ENCODE measurements at regions not wholly inside any gene's neighbourhood (a gene's known extent, or its start where the extent isn't known, plus 50 kb on each side); places are given as distances from the start of the nearest gene placed in this dataset.
"Not testable (repeated sequence)": the region's sequence is repeated elsewhere in the genome, so short reads cannot be mapped to it uniquely, and the experiment has no call there.

- intact Hi-C loops (cut with DNase I) = no loop called here
- Histone ChIP-seq H3K27ac (replicated peaks in 1 of 4) (no peak overlapping the region), H3K4me3 (no peak overlapping the region), H3K27me3 (no peaks in the 10 kb centered on the region), H3K4me1 (no peaks in the 10 kb centered on the region), H3K36me3 (no peaks in the 10 kb centered on the region), H3K9me3 (peaks cover 0 to 3% (median 0%) of the 10 kb centered on the region in 4 donors)
- TF ChIP-seq POLR2AphosphoS5 (IDR thresholded peaks at IDR 0.05) (no peak), EP300 (IDR thresholded peaks at IDR 0.05) (no peak), CTCF (IDR thresholded peaks at IDR 0.05) (no peak), POLR2A (IDR thresholded peaks at IDR 0.05; ENCODE audit: low read depth) (no peak)
- WGBS = 45% methylated on average over 3 of the region's 3 CpGs
- DNase-seq (ENCODE audit: extremely low spot score) = no peak
These were observed 150.7 kb upstream of the BET1 start for GRCh38 chr7:94154858-94155257.

GRCh38 chr7:94157659-94158306 lies 153.6 kb upstream of the BET1 start:
- H3K9me3 ChIP-seq; H3K4me1 ChIP-seq; H3K27me3 ChIP-seq; H3K36me3 ChIP-seq; intact Hi-C loops (cut with DNase I); DNase-seq (ENCODE audit: extremely low spot score); H3K4me3 ChIP-seq; H3K27ac ChIP-seq (replicated peaks in 1 of 4): not testable (repeated sequence)
- WGBS = 92% methylated on average over 5 of the region's 5 CpGs

- intact Hi-C loops (cut with DNase I) = no loop called here
- TF ChIP-seq EP300 (IDR thresholded peaks at IDR 0.05) (no peak), POLR2AphosphoS5 (IDR thresholded peaks at IDR 0.05) (no peak), CTCF (IDR thresholded peaks at IDR 0.05) (no peak), POLR2A (IDR thresholded peaks at IDR 0.05; ENCODE audit: low read depth) (no peak)
- Histone ChIP-seq H3K4me1 (no peaks in the 10 kb centered on the region), H3K27me3 (no peaks in the 10 kb centered on the region), H3K4me3 (no peak overlapping the region), H3K9me3 (peaks cover 0 to 3% (median 0%) of the 10 kb centered on the region in 4 donors), H3K36me3 (no peaks in the 10 kb centered on the region), H3K27ac (replicated peaks in 1 of 4) (no peak overlapping the region)
- WGBS = 55% methylated on average over 3 of the region's 3 CpGs
- no peak for DNase-seq (ENCODE audit: extremely low spot score)
These were observed 156.7 kb upstream of the BET1 start for GRCh38 chr7:94160719-94161435.

GRCh38 chr7:94161476-94161875 lies 157.3 kb upstream of the BET1 start:
- 88% methylated on average over 6 of the region's 6 CpGs for WGBS
- Histone ChIP-seq H3K4me1 (no peaks in the 10 kb centered on the region), H3K36me3 (no peaks in the 10 kb centered on the region), H3K9me3 (peaks cover 0 to 3% (median 0%) of the 10 kb centered on the region in 4 donors), H3K27ac (replicated peaks in 1 of 4) (no peak overlapping the region), H3K27me3 (no peaks in the 10 kb centered on the region), H3K4me3 (no peak overlapping the region)
- no peak for DNase-seq (ENCODE audit: extremely low spot score)
- intact Hi-C loops (cut with DNase I) = no loop called here
- TF ChIP-seq POLR2A (IDR thresholded peaks at IDR 0.05; ENCODE audit: low read depth) = no peak
- no peak for TF ChIP-seq POLR2AphosphoS5 (IDR thresholded peaks at IDR 0.05)
- no peak for TF ChIP-seq CTCF (IDR thresholded peaks at IDR 0.05)
- TF ChIP-seq EP300 (IDR thresholded peaks at IDR 0.05) = no peak

- 96% methylated on average over 4 of the region's 4 CpGs for WGBS
- intact Hi-C loops (cut with DNase I) = no loop called here
- no peak overlapping the region for H3K4me3 ChIP-seq
- no peaks in the 10 kb centered on the region for H3K4me1 ChIP-seq
- no peak overlapping the region for H3K27ac ChIP-seq (replicated peaks in 1 of 4)
- no peaks in the 10 kb centered on the region for H3K9me3 ChIP-seq
- TF ChIP-seq EP300 (IDR thresholded peaks at IDR 0.05) = no peak
- TF ChIP-seq POLR2A (IDR thresholded peaks at IDR 0.05; ENCODE audit: low read depth) = no peak
- no peak for TF ChIP-seq CTCF (IDR thresholded peaks at IDR 0.05)
- no peak for TF ChIP-seq POLR2AphosphoS5 (IDR thresholded peaks at IDR 0.05)
- no peak for DNase-seq (ENCODE audit: extremely low spot score)
- no peaks in the 10 kb centered on the region for H3K36me3 ChIP-seq
- no peaks in the 10 kb centered on the region for H3K27me3 ChIP-seq
These were observed 165.5 kb upstream of the BET1 start for GRCh38 chr7:94169682-94170081.
